Immature natural killer cell (primary cell): ENCODE measurements at regions not wholly inside any gene's neighbourhood (a gene's known extent, or its start where the extent isn't known, plus 50 kb on each side); places are given as distances from the start of the nearest gene placed in this dataset.
"Not testable (repeated sequence)": the region's sequence is repeated elsewhere in the genome, so short reads cannot be mapped to it uniquely, and the experiment has no call there.

Source experiments
- DNase-seq, 3 donors: peaks; one replicate each; pipeline ENCODE4 v3.0.0; 2022; ENCODE audit warnings: mixed read lengths in 1 of 3
- H3K27ac Mint-ChIP-seq, 6 donors: one replicate each; pipeline ENCODE4 v1.8.0; 2020; ENCODE audit warnings: mixed read lengths in 6 of 6, mild to moderate bottlenecking in 5 of 6, inconsistent platforms in 4 of 6, moderate library complexity in 3 of 6
- H3K27me3 Mint-ChIP-seq, 3 donors: one replicate each; pipeline ENCODE4 v1.8.0; 2020 to 2021; ENCODE audit warnings: low read depth in 3 of 3, mild to moderate bottlenecking in 3 of 3, mixed read lengths in 3 of 3, moderate library complexity in 3 of 3, inconsistent platforms in 1 of 3
- H3K36me3 Mint-ChIP-seq, 3 donors: one replicate each; pipeline ENCODE4 v1.8.0; 2020; ENCODE audit warnings: mixed read lengths in 3 of 3, inconsistent platforms in 2 of 3, mild to moderate bottlenecking in 2 of 3
- H3K4me1 Mint-ChIP-seq, 2 donors: one replicate each; pipeline ENCODE4 v1.8.0; 2020; ENCODE audit warnings: inconsistent platforms in 2 of 2, mild to moderate bottlenecking in 2 of 2, mixed read lengths in 2 of 2, moderate library complexity in 1 of 2
- H3K4me3 Mint-ChIP-seq, 5 donors: one replicate each; pipeline ENCODE4 v1.8.0; 2020; ENCODE audit warnings: mild to moderate bottlenecking in 5 of 5, mixed read lengths in 5 of 5, inconsistent platforms in 3 of 5, moderate library complexity in 3 of 5
- H3K9me3 Mint-ChIP-seq, 6 donors: one replicate each; pipeline ENCODE4 v1.8.0; 2020; ENCODE audit warnings: mild to moderate bottlenecking in 6 of 6, mixed read lengths in 6 of 6, inconsistent platforms in 4 of 6, moderate library complexity in 3 of 6

GRCh38 chr7:25437308-25437707 is 209.0 kb upstream of the NPVF start:
- peaks cover 0 to 2% (median 1%) of the 10 kb centered on the region in 3 donors for H3K27me3 Mint-ChIP-seq
- no peak overlapping the region for H3K4me3 Mint-ChIP-seq
- no peak overlapping the region for H3K27ac Mint-ChIP-seq
- peaks cover 8 to 23% (median 15%) of the 10 kb centered on the region in 6 donors for H3K9me3 Mint-ChIP-seq
- DNase-seq, result no peak
- H3K4me1 Mint-ChIP-seq, result no peaks in the 10 kb centered on the region
- H3K36me3 Mint-ChIP-seq, result no peaks in the 10 kb centered on the region

- peaks cover 0 to 4% (median 2%) of the 10 kb centered on the region in 3 donors for H3K27me3 Mint-ChIP-seq
- no peak overlapping the region for H3K4me3 Mint-ChIP-seq
- no peak overlapping the region for H3K27ac Mint-ChIP-seq
- peaks cover 12 to 41% (median 31%) of the 10 kb centered on the region in 6 donors for H3K9me3 Mint-ChIP-seq
- no peaks in the 10 kb centered on the region for H3K4me1 Mint-ChIP-seq
- no peak for DNase-seq
- peaks cover 0 to 3% (median 0%) of the 10 kb centered on the region in 3 donors for H3K36me3 Mint-ChIP-seq
These were observed 216.7 kb upstream of the NPVF start for GRCh38 chr7:25444991-25445390.

GRCh38 chr7:25448301-25448700 is 220.0 kb upstream of the NPVF start:
- Mint-ChIP-seq H3K27ac (no peak overlapping the region), H3K4me3 (no peak overlapping the region), H3K27me3 (peaks cover 0 to 3% (median 2%) of the 10 kb centered on the region in 3 donors), H3K4me1 (no peaks in the 10 kb centered on the region), H3K36me3 (peaks cover 0 to 3% (median 0%) of the 10 kb centered on the region in 3 donors), H3K9me3 (peaks cover 0 to 11% (median 9%) of the 10 kb centered on the region in 6 donors)
- DNase-seq, result no peak

GRCh38 chr7:25454020-25454419 is 225.7 kb upstream of the NPVF start:
- Mint-ChIP-seq H3K36me3 (no peaks in the 10 kb centered on the region), H3K4me1 (no peaks in the 10 kb centered on the region), H3K9me3 (no peaks in the 10 kb centered on the region), H3K27ac (no peak overlapping the region), H3K4me3 (no peak overlapping the region), H3K27me3 (peaks cover 2 to 4% (median 4%) of the 10 kb centered on the region in 3 donors)
- DNase-seq, result no peak

DNA sequence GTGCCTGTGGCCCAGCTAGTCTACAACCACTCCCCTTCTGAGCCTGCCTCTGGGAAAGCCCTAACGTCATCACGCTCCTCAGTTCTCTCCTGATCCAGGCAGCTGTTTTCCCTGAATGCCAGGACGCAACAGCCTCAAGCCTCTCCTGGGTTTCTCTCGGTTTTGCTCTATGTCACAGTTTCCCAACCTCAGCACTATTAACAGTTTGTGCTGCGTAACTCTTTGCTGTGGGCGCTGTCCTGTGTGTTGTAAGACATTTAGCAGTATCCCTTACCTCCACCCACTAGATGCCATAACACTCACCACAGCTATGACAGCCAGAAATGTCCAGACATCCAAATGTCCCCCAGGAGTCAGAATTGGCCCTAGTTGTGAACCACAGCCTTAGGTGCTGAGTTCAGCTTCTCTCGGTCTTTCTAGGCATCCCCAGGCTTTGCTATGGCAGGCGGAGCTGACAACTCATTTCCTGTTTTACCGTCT is 226.3 kb upstream of the NPVF start:
- Mint-ChIP-seq H3K4me1 (no peaks in the 10 kb centered on the region), H3K36me3 (no peaks in the 10 kb centered on the region), H3K27me3 (peaks cover 2 to 4% (median 4%) of the 10 kb centered on the region in 3 donors), H3K27ac (no peak overlapping the region), H3K4me3 (no peak overlapping the region), H3K9me3 (no peaks in the 10 kb centered on the region)
- DNase-seq, result no peak

DNA sequence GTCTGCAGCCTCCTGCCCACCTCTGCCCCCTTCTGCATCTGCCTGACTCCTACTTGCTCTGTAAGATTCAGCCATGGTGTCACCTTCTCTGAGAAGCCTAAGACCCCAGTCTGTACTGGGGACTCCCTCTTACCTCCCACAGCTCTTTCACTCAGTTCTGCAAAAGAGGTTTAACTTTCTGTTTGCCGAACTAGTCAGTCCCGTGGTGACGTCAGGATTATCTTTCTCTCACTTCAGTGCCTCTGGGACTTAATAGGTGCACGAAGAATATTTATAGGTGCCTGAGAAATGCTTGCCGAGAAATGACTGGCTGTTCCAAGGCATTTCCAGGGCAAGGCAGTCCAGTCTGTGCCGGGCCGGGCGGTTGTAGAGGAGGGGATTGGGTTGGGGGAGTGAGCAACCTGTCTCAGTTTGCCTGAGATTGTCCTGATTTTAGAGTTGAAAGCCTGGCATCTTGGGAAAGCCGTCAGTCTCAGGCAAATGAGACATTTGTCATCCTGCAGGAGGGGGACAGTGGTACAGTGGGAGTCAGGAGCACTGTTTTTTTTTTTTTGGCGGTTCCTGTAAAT is 227.5 kb upstream of the NPVF start:
- no peak overlapping the region for H3K4me3 Mint-ChIP-seq
- no peak overlapping the region for H3K27ac Mint-ChIP-seq
- no peaks in the 10 kb centered on the region for H3K9me3 Mint-ChIP-seq
- DNase-seq, result no peak
- peaks cover 4 to 5% (median 4%) of the 10 kb centered on the region in 3 donors for H3K27me3 Mint-ChIP-seq
- H3K4me1 Mint-ChIP-seq, result no peaks in the 10 kb centered on the region
- no peaks in the 10 kb centered on the region for H3K36me3 Mint-ChIP-seq

DNA sequence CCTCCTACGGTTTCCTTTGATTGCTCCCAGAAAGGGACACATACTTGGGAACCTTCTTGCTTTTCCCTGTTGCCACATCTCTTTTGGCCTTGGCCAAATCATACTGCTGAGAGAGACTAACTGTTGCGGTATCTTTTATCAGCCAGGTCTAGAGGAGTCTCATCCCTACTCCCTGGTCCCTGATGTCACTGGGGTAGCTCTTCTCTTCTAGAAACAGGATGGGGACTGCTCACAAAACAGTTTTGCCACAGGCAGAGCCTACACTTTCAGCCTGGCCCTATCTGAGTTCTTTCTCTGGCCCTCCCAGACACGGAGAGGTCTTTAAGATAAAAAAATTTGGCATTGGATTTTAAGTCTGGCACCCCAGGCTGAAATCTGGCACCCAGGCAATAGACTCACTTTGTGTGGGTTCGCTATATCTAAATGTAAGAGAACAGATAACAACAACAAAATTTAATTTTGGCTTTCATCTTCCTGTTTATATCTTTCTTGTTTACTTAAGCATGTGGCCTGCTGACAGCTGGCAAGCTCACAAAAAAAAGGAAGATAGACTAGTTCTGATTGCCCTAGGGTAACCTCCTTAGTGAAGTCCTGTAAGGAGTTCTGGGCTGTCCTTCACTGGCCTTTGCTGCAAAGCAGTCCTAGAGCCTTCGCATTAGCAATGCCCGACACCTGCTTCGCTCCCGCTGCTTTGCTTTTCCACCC is 228.3 kb upstream of the NPVF start:
- Mint-ChIP-seq H3K4me1 (no peaks in the 10 kb centered on the region), H3K27ac (no peak overlapping the region), H3K4me3 (no peak overlapping the region), H3K36me3 (no peaks in the 10 kb centered on the region), H3K27me3 (peaks cover 4 to 5% (median 4%) of the 10 kb centered on the region in 3 donors), H3K9me3 (no peaks in the 10 kb centered on the region)
- DNase-seq, result no peak

GRCh38 chr7:25459057-25459456 is 230.8 kb upstream of the NPVF start:
- Mint-ChIP-seq H3K4me1 (no peaks in the 10 kb centered on the region), H3K27ac (no peak overlapping the region), H3K9me3 (no peaks in the 10 kb centered on the region), H3K4me3 (no peak overlapping the region), H3K36me3 (no peaks in the 10 kb centered on the region), H3K27me3 (peaks cover 2 to 9% (median 5%) of the 10 kb centered on the region in 3 donors)
- no peak for DNase-seq

GRCh38 chr7:25460433-25460832 is 232.1 kb upstream of the NPVF start:
- Mint-ChIP-seq H3K27ac (no peak overlapping the region), H3K9me3 (no peaks in the 10 kb centered on the region), H3K36me3 (no peaks in the 10 kb centered on the region), H3K4me3 (no peak overlapping the region), H3K4me1 (no peaks in the 10 kb centered on the region), H3K27me3 (peaks cover 2 to 9% (median 5%) of the 10 kb centered on the region in 3 donors)
- no peak for DNase-seq

GRCh38 chr7:25469669-25470068 is 241.4 kb upstream of the NPVF start:
- peaks cover 0 to 10% (median 0%) of the 10 kb centered on the region in 6 donors for H3K9me3 Mint-ChIP-seq
- peaks cover 0 to 13% (median 9%) of the 10 kb centered on the region in 3 donors for H3K27me3 Mint-ChIP-seq
- no peaks in the 10 kb centered on the region for H3K4me1 Mint-ChIP-seq
- H3K4me3 Mint-ChIP-seq, result no peak overlapping the region
- no peaks in the 10 kb centered on the region for H3K36me3 Mint-ChIP-seq
- no peak for DNase-seq
- H3K27ac Mint-ChIP-seq, result no peak overlapping the region

DNA sequence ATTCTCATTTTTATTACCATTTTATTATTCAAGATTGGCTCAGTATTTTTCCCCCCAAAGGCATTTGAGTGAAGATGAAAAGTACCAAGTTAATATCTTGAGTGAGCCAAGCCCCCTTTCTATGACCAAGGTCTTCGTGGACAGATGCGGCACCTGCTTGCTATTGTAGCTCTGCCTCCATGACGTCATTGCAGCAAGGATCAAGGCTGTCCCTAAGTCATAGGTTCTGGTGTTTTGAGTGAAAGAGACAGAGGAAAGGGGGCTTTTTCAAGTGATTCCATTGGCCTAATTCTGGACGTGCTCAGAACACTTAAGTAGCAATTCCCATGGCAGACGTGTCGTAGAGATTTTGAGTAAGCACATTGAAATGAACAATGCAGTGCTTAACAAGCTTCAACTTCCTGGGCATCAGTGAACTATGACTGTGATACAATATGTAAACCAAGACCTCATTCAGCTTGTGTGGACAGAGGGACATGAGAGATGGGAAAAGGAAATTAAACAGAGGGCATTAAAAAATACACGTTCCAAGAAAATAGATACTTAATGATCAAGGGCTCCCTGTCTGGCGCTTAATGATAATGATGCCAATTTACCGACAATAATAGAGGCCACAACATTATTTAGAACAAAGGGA is 248.7 kb upstream of the NPVF start:
- DNase-seq, result no peak
- Mint-ChIP-seq H3K36me3 (no peaks in the 10 kb centered on the region), H3K4me1 (no peaks in the 10 kb centered on the region), H3K27me3 (peaks cover 0 to 13% (median 9%) of the 10 kb centered on the region in 3 donors), H3K4me3 (no peak overlapping the region), H3K9me3 (peaks cover 0 to 7% (median 0%) of the 10 kb centered on the region in 6 donors), H3K27ac (no peak overlapping the region)

DNA sequence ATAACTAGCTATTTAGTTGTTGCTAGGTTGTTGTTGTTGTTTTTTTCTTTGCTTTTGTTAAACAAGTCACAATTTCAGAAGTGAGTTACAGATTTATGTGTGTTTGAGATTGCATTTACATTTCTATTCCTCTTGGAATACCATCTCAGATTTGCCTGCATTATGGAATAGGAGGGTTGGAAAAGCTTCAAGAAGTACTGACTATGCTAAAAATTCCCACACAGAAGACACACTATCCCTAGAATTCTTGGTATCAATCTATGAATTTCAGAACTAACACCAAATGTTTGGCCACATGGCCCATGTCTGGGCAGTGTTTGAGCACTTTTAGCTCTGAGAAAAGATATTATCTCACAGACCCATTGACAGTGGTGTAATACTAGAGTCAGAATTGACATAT is 249.9 kb upstream of the NPVF start:
- not testable (repeated sequence) for DNase-seq, H3K27ac Mint-ChIP-seq, H3K4me1 Mint-ChIP-seq, H3K27me3 Mint-ChIP-seq, H3K4me3 Mint-ChIP-seq, H3K9me3 Mint-ChIP-seq, H3K36me3 Mint-ChIP-seq

DNA sequence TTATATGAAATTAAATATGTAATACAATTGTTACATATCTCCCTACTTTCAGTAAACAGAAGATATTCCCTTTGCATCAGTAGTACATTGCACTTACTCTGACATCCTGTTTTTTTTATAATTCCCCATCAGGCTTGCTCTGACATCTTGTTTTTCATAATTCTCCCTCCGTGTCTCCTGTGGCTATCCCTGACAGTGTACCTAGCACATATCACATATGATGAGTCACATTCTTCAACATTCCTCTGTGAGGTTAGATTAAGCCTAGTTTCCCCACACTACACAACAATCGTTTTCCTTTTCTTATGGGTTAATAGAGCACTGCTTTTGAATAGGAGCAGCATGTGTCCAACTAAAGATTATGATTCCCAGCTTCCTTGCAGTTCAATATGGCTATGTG is 250.6 kb upstream of the NPVF start:
- Mint-ChIP-seq H3K27ac (no peak overlapping the region), H3K36me3 (no peaks in the 10 kb centered on the region), H3K4me3 (no peak overlapping the region), H3K9me3 (peaks cover 0 to 1% (median 0%) of the 10 kb centered on the region in 6 donors), H3K27me3 (peaks cover 0 to 5% (median under 1%) of the 10 kb centered on the region in 3 donors), H3K4me1 (no peaks in the 10 kb centered on the region)
- no peak for DNase-seq

- H3K4me1 Mint-ChIP-seq, result no peaks in the 10 kb centered on the region
- H3K36me3 Mint-ChIP-seq, result no peaks in the 10 kb centered on the region
- peaks cover 0 to 1% (median 0%) of the 10 kb centered on the region in 6 donors for H3K9me3 Mint-ChIP-seq
- H3K27me3 Mint-ChIP-seq, result peaks cover 0 to 5% (median 1%) of the 10 kb centered on the region in 3 donors
- no peak overlapping the region for H3K27ac Mint-ChIP-seq
- no peak for DNase-seq
- H3K4me3 Mint-ChIP-seq, result no peak overlapping the region
These were observed 253.6 kb upstream of the NPVF start for GRCh38 chr7:25481891-25482290.
